HEK293T (cell line): ENCODE measurements at regions not wholly inside any gene's neighbourhood (a gene's known extent, or its start where the extent isn't known, plus 50 kb on each side); places are given as distances from the start of the nearest gene placed in this dataset.

ENCODE experiments used
- CTCF ChIA-PET: fragments of 350-600 bp; formaldehyde crosslinking; extraction: SDS; loops from one replicate; lab custom pipeline; 2021; ENCODE audit warnings: antibody characterized with exemption, inconsistent platforms; lab: Yijun Ruan, JAX
- POLR2A ChIA-PET: fragments of 350-600 bp; formaldehyde crosslinking; extraction: SDS; loops from one replicate; lab custom pipeline; 2020; ENCODE audit warnings: antibody characterized with exemption, inconsistent platforms; lab: Yijun Ruan, JAX
- DNase-seq: peaks from one replicate; pipeline ENCODE4 v3.0.0; 2012; ENCODE audit warnings: mixed read lengths; ENCODE audit errors: extremely low spot score
- ARNT ChIP-seq: fragments of 450-650 bp; IDR thresholded peaks from 2 replicates; pipeline ENCODE4 v1.6.1; 2017; ENCODE audit warnings: mild to moderate bottlenecking
- BHLHE40 ChIP-seq: fragments of 450-650 bp; IDR thresholded peaks from 2 replicates; pipeline ENCODE4 v1.6.1; 2016; ENCODE audit warnings: mild to moderate bottlenecking, moderate library complexity, borderline replicate concordance
- CTBP1 ChIP-seq: fragments of 450-650 bp; IDR thresholded peaks from 2 replicates; pipeline ENCODE4 v1.6.1; 2016; ENCODE audit warnings: borderline replicate concordance
- ELF4 ChIP-seq: fragments of 450-650 bp; IDR thresholded peaks from 2 replicates; pipeline ENCODE4 v1.6.1; 2017; ENCODE audit warnings: antibody characterized with exemption
- FOXA1 ChIP-seq: fragments of 450-650 bp; IDR thresholded peaks from 2 replicates; pipeline ENCODE4 v1.6.1; 2016; ENCODE audit warnings: mild to moderate bottlenecking
- FOXK2 ChIP-seq: fragments of 450-650 bp; IDR thresholded peaks from 2 replicates; pipeline ENCODE4 v1.6.1; 2016; ENCODE audit warnings: mild to moderate bottlenecking
- FOXM1 ChIP-seq: fragments of 450-650 bp; IDR thresholded peaks from 2 replicates; pipeline ENCODE4 v1.6.1; 2017; ENCODE audit warnings: mild to moderate bottlenecking, borderline replicate concordance
- HDGF ChIP-seq: fragments of 450-650 bp; IDR thresholded peaks from 2 replicates; pipeline ENCODE4 v1.6.1; 2017; ENCODE audit warnings: antibody characterized with exemption, borderline replicate concordance
- L3MBTL2 ChIP-seq: fragments of 450-650 bp; conservative IDR thresholded peaks from 2 replicates; pipeline ENCODE4 v1.6.1; 2016; ENCODE audit warnings: mild to moderate bottlenecking
- LEF1 ChIP-seq: fragments of 450-650 bp; IDR thresholded peaks from 2 replicates; pipeline ENCODE4 v1.6.1; 2017; ENCODE audit warnings: mild to moderate bottlenecking, borderline replicate concordance
- NFRKB ChIP-seq: fragments of 450-650 bp; IDR thresholded peaks from 2 replicates; pipeline ENCODE4 v1.6.1; 2016; ENCODE audit warnings: mild to moderate bottlenecking, moderate library complexity
- PKNOX1 ChIP-seq: fragments of 450-650 bp; IDR thresholded peaks from 2 replicates; pipeline ENCODE4 v1.6.1; 2016
- SP1 ChIP-seq: fragments of 450-650 bp; IDR thresholded peaks from 2 replicates; pipeline ENCODE4 v1.6.1; 2017
- SUZ12 ChIP-seq: fragments of 450-650 bp; IDR thresholded peaks from 2 replicates; pipeline ENCODE4 v1.6.1; 2016; ENCODE audit warnings: mild to moderate bottlenecking
- TARDBP ChIP-seq: fragments of 450-650 bp; IDR thresholded peaks from 2 replicates; pipeline ENCODE4 v1.6.1; 2016
- ZNF384 ChIP-seq: fragments of 450-650 bp; IDR thresholded peaks from 2 replicates; pipeline ENCODE4 v1.6.1; 2016

- 0 out of 2 replicates have a peak, but pooled peaks have one; percentile 13 for TF ChIP-seq PKNOX1
- no peak for TF ChIP-seq SP1
- TF ChIP-seq FOXK2 = no peak
- no peak for TF ChIP-seq FOXA1
- no peak for TF ChIP-seq L3MBTL2
- TF ChIP-seq ZNF384 = no peak
- TF ChIP-seq SUZ12 = no peak
- POLR2A ChIA-PET = no interaction called here
- no peak for DNase-seq
- CTCF ChIA-PET = no interaction called here
Measured at GRCh38 chr12:65622056-65622455, 202.2 kb upstream of the HMGA2 start.

DNA sequence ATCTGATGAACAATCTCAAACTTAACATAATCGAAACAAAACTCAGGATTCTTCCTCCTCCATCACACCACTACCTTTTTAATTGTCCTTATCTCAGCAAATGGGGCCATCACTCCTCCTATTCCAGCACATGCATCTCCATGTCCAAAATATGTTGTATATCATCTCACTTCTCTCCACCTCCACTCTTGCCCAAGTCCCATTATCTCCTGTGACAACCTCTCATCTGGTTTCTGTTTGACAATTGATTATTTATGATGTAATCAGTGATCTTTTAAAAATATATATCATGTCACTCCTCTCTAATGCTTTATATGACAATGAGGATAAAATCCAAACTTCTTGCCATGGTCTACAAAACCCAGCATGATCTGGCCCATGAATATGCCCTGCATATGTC is 200.8 kb upstream of the HMGA2 start:
- TF ChIP-seq PKNOX1 (peak; percentile 46), ZNF384 (no peak)
- DNase-seq = no peak
- ChIA-PET POLR2A (no interaction called here), CTCF (no interaction called here)

DNA sequence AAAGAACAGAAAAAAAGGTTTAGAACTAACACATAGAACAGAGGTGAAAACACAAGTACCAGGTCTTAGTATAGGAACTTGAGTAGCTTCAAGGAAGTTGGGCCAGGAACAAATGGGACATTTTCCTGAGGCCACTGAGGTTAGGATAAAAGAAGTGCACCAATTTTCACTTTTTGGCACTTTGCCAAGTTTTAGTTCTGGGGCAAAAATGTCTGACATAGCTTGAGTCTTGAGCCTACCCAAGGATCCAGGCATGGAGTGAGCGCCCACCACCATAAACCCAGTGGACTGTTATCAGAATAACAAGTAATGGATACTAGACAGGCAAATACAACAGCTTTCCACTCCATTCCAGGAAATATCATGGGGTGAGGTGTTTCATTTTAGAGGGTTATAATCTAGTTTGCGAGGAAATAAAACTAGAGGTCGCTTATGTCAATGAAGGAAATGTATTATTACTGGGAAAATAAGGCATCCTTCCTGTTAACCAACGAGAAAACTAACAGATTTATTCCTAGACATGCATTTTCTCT is 199.7 kb upstream of the HMGA2 start:
- ChIA-PET POLR2A (no interaction called here), CTCF (interaction anchor here (1.0 kb wide), 1 partner anchor 68 kb away, joined by 3 read pairs; no protein-coding TSS in a partner anchor)
- no peak for DNase-seq
- no peak for TF ChIP-seq BHLHE40
- no peak for TF ChIP-seq L3MBTL2
- no peak for TF ChIP-seq ZNF384
- no peak for TF ChIP-seq SUZ12
- TF ChIP-seq CTBP1 = no peak
- TF ChIP-seq SP1 = no peak
- TF ChIP-seq FOXM1 = no peak
- TF ChIP-seq FOXA1 = no peak
- TF ChIP-seq ARNT = no peak
- no peak for TF ChIP-seq LEF1
- no peak for TF ChIP-seq FOXK2
- TF ChIP-seq NFRKB = no peak
- no peak for TF ChIP-seq TARDBP
- no peak for TF ChIP-seq ELF4

- no peak for DNase-seq
- POLR2A ChIA-PET = no interaction called here
- CTCF ChIA-PET = no interaction called here
- TF ChIP-seq SP1 (no peak), FOXA1 (no peak), CTBP1 (no peak), FOXK2 (no peak), LEF1 (no peak), PKNOX1 (no peak), TARDBP (no peak), ELF4 (no peak)
Measured at GRCh38 chr12:65628061-65628460, 196.2 kb upstream of the HMGA2 start.

GRCh38 chr12:65630555-65630954 is 193.7 kb upstream of the HMGA2 start:
- DNase-seq = no peak
- TF ChIP-seq HDGF (no peak), FOXK2 (peak; percentile 54; the same call in 1 of the 2 replicates), LEF1 (no peak), ELF4 (no peak), BHLHE40 (no peak), FOXA1 (no peak; the same call in 1 of the 2 replicates), FOXM1 (0 out of 2 replicates have a peak, but pooled peaks have one; percentile 33), CTBP1 (peak; percentile 98), TARDBP (no peak), SUZ12 (no peak), NFRKB (peak; percentile 31; the same call in 1 of the 2 replicates), SP1 (no peak), L3MBTL2 (0 out of 2 replicates have a peak, but pooled peaks have one; percentile 27), ARNT (peak; percentile 23; the same call in 1 of the 2 replicates), ZNF384 (no peak), PKNOX1 (peak; percentile 53)
- ChIA-PET CTCF (no interaction called here), POLR2A (no interaction called here)

- TF ChIP-seq FOXA1 (no peak), PKNOX1 (peak; percentile 52; the same call in 1 of the 2 replicates)
- ChIA-PET CTCF (no interaction called here), POLR2A (no interaction called here)
- DNase-seq = peak; percentile 25
Measured at GRCh38 chr12:65631621-65632111, 192.6 kb upstream of the HMGA2 start.
